ENCODE measurements at regions not wholly inside any gene's neighbourhood (a gene's known extent, or its start where the extent isn't known, plus 50 kb on each side); places are given as distances from the start of the nearest gene placed in this dataset.

GRCh38 chr9:29717631-29718030 lies 2144.3 kb upstream of the C9orf72 start:
- no peak for DNase-seq
- Histone ChIP-seq H3K79me2 (ENCODE audit: control insufficient read depth, insufficient read depth, low read length, poor library complexity) (no peaks in the 10 kb centered on the region), H4K12ac (ENCODE audit: low read depth, low read length) (no peak overlapping the region), H3K9ac (ENCODE audit: low read length) (no peak overlapping the region), H3K27ac (ENCODE audit: low read depth, low read length) (no peak overlapping the region), H2BK12ac (ENCODE audit: low read length) (no peak overlapping the region), H3K36me3 (ENCODE audit: control insufficient read depth in 1 of 2, insufficient read depth in 2 of 2, low read length in 2 of 2) (no peaks in the 10 kb centered on the region), H3K4me2 (ENCODE audit: low read length) (no peak overlapping the region), H3K9me3 (ENCODE audit: insufficient read depth, low read depth, low read length) (no peaks in the 10 kb centered on the region), H3K18ac (ENCODE audit: low read length) (no peak overlapping the region), H4K91ac (ENCODE audit: low read depth, low read length) (no peak overlapping the region), H4K8ac (ENCODE audit: low read depth, low read length) (no peak overlapping the region), H2BK5ac (ENCODE audit: low read depth, low read length, poor library complexity) (no peak overlapping the region), H3K14ac (ENCODE audit: low read length) (no peak overlapping the region), H3K79me1 (ENCODE audit: low read length) (no peaks in the 10 kb centered on the region), H3K27me3 (ENCODE audit: insufficient read depth, low read length) (no peaks in the 10 kb centered on the region), H3K4me1 (ENCODE audit: control insufficient read depth in 1 of 2, insufficient read depth in 2 of 2, low read length in 2 of 2) (no peaks in the 10 kb centered on the region), H2AFZ (ENCODE audit: insufficient read depth, low read length, poor library complexity) (no peak overlapping the region), H3K4ac (ENCODE audit: low read depth, low read length) (no peak overlapping the region), H2AK5ac (ENCODE audit: low read length) (no peak overlapping the region), H2BK120ac (ENCODE audit: insufficient read depth, low read length, poor library complexity) (no peak overlapping the region), H3K4me3 (ENCODE audit: low read depth, low read length) (no peak overlapping the region), H3K23ac (ENCODE audit: low read length) (no peak overlapping the region)
- no CpG with 5 or more reads among the region's 2 CpGs for WGBS (ENCODE audit: extremely low coverage, insufficient coverage, insufficient read length)

- no peaks in the 10 kb centered on the region for H3K79me2 ChIP-seq (ENCODE audit: control insufficient read depth, insufficient read depth, low read length, poor library complexity)
- H4K8ac ChIP-seq (ENCODE audit: low read depth, low read length) = no peak overlapping the region
- no peaks in the 10 kb centered on the region for H3K36me3 ChIP-seq (ENCODE audit: control insufficient read depth in 1 of 2, insufficient read depth in 2 of 2, low read length in 2 of 2)
- no peak overlapping the region for H3K14ac ChIP-seq (ENCODE audit: low read length)
- no peak overlapping the region for H3K4me3 ChIP-seq (ENCODE audit: low read depth, low read length)
- H2BK12ac ChIP-seq (ENCODE audit: low read length) = no peak overlapping the region
- H3K4me2 ChIP-seq (ENCODE audit: low read length) = no peak overlapping the region
- no peak overlapping the region for H2BK5ac ChIP-seq (ENCODE audit: low read depth, low read length, poor library complexity)
- H4K12ac ChIP-seq (ENCODE audit: low read depth, low read length) = no peak overlapping the region
- H3K4me1 ChIP-seq (ENCODE audit: control insufficient read depth in 1 of 2, insufficient read depth in 2 of 2, low read length in 2 of 2) = no peaks in the 10 kb centered on the region
- no peak overlapping the region for H3K23ac ChIP-seq (ENCODE audit: low read length)
- H3K27ac ChIP-seq (ENCODE audit: low read depth, low read length) = no peak overlapping the region
- H4K91ac ChIP-seq (ENCODE audit: low read depth, low read length) = no peak overlapping the region
- no CpG with 5 or more reads among the region's 1 CpG for WGBS (ENCODE audit: extremely low coverage, insufficient coverage, insufficient read length)
- no peaks in the 10 kb centered on the region for H3K79me1 ChIP-seq (ENCODE audit: low read length)
- H2AFZ ChIP-seq (ENCODE audit: insufficient read depth, low read length, poor library complexity) = no peak overlapping the region
- no peak for DNase-seq
- no peak overlapping the region for H3K18ac ChIP-seq (ENCODE audit: low read length)
- no peaks in the 10 kb centered on the region for H3K9me3 ChIP-seq (ENCODE audit: insufficient read depth, low read depth, low read length)
- no peak overlapping the region for H2BK120ac ChIP-seq (ENCODE audit: insufficient read depth, low read length, poor library complexity)
- H3K4ac ChIP-seq (ENCODE audit: low read depth, low read length) = no peak overlapping the region
- H3K27me3 ChIP-seq (ENCODE audit: insufficient read depth, low read length) = no peaks in the 10 kb centered on the region
- no peak overlapping the region for H2AK5ac ChIP-seq (ENCODE audit: low read length)
- H3K9ac ChIP-seq (ENCODE audit: low read length) = no peak overlapping the region
These were observed 2156.9 kb upstream of the C9orf72 start for GRCh38 chr9:29730163-29730562.

- Histone ChIP-seq H2BK5ac (ENCODE audit: low read depth, low read length, poor library complexity) (no peak overlapping the region), H3K4me1 (ENCODE audit: control insufficient read depth in 1 of 2, insufficient read depth in 2 of 2, low read length in 2 of 2) (no peaks in the 10 kb centered on the region), H3K9ac (ENCODE audit: low read length) (no peak overlapping the region), H3K23ac (ENCODE audit: low read length) (no peak overlapping the region), H3K79me1 (ENCODE audit: low read length) (no peaks in the 10 kb centered on the region), H3K27ac (ENCODE audit: low read depth, low read length) (no peak overlapping the region), H2BK120ac (ENCODE audit: insufficient read depth, low read length, poor library complexity) (no peak overlapping the region), H2BK12ac (ENCODE audit: low read length) (no peak overlapping the region), H3K4ac (ENCODE audit: low read depth, low read length) (no peak overlapping the region), H3K4me2 (ENCODE audit: low read length) (no peak overlapping the region), H3K27me3 (ENCODE audit: insufficient read depth, low read length) (no peaks in the 10 kb centered on the region), H2AFZ (ENCODE audit: insufficient read depth, low read length, poor library complexity) (no peak overlapping the region), H3K36me3 (ENCODE audit: control insufficient read depth in 1 of 2, insufficient read depth in 2 of 2, low read length in 2 of 2) (no peaks in the 10 kb centered on the region), H2AK5ac (ENCODE audit: low read length) (no peak overlapping the region), H3K79me2 (ENCODE audit: control insufficient read depth, insufficient read depth, low read length, poor library complexity) (no peaks in the 10 kb centered on the region), H4K91ac (ENCODE audit: low read depth, low read length) (no peak overlapping the region), H3K9me3 (ENCODE audit: insufficient read depth, low read depth, low read length) (no peaks in the 10 kb centered on the region), H4K8ac (ENCODE audit: low read depth, low read length) (no peak overlapping the region), H3K4me3 (ENCODE audit: low read depth, low read length) (no peak overlapping the region), H3K18ac (ENCODE audit: low read length) (no peak overlapping the region), H3K14ac (ENCODE audit: low read length) (no peak overlapping the region), H4K12ac (ENCODE audit: low read depth, low read length) (no peak overlapping the region)
- no peak for DNase-seq
- WGBS (ENCODE audit: extremely low coverage, insufficient coverage, insufficient read length) = no CpG with 5 or more reads among the region's 3 CpGs
These were observed 2167.2 kb upstream of the C9orf72 start for GRCh38 chr9:29740518-29740917.

- H3K9me3 ChIP-seq (ENCODE audit: insufficient read depth, low read depth, low read length) = no peaks in the 10 kb centered on the region
- H2BK5ac ChIP-seq (ENCODE audit: low read depth, low read length, poor library complexity) = no peak overlapping the region
- no peaks in the 10 kb centered on the region for H3K36me3 ChIP-seq (ENCODE audit: control insufficient read depth in 1 of 2, insufficient read depth in 2 of 2, low read length in 2 of 2)
- H2BK120ac ChIP-seq (ENCODE audit: insufficient read depth, low read length, poor library complexity) = no peak overlapping the region
- H3K4me3 ChIP-seq (ENCODE audit: low read depth, low read length) = no peak overlapping the region
- H3K27ac ChIP-seq (ENCODE audit: low read depth, low read length) = no peak overlapping the region
- no peaks in the 10 kb centered on the region for H3K4me1 ChIP-seq (ENCODE audit: control insufficient read depth in 1 of 2, insufficient read depth in 2 of 2, low read length in 2 of 2)
- no peak overlapping the region for H3K23ac ChIP-seq (ENCODE audit: low read length)
- H3K79me1 ChIP-seq (ENCODE audit: low read length) = no peaks in the 10 kb centered on the region
- H4K12ac ChIP-seq (ENCODE audit: low read depth, low read length) = no peak overlapping the region
- H2AFZ ChIP-seq (ENCODE audit: insufficient read depth, low read length, poor library complexity) = no peak overlapping the region
- H3K4ac ChIP-seq (ENCODE audit: low read depth, low read length) = no peak overlapping the region
- no peak overlapping the region for H2AK5ac ChIP-seq (ENCODE audit: low read length)
- H3K9ac ChIP-seq (ENCODE audit: low read length) = no peak overlapping the region
- H3K79me2 ChIP-seq (ENCODE audit: control insufficient read depth, insufficient read depth, low read length, poor library complexity) = no peaks in the 10 kb centered on the region
- no peak overlapping the region for H2BK12ac ChIP-seq (ENCODE audit: low read length)
- H3K4me2 ChIP-seq (ENCODE audit: low read length) = no peak overlapping the region
- no peak overlapping the region for H3K14ac ChIP-seq (ENCODE audit: low read length)
- no peaks in the 10 kb centered on the region for H3K27me3 ChIP-seq (ENCODE audit: insufficient read depth, low read length)
- DNase-seq = no peak
- H4K91ac ChIP-seq (ENCODE audit: low read depth, low read length) = no peak overlapping the region
- H3K18ac ChIP-seq (ENCODE audit: low read length) = no peak overlapping the region
- H4K8ac ChIP-seq (ENCODE audit: low read depth, low read length) = no peak overlapping the region
These were observed 2167.9 kb upstream of the C9orf72 start for GRCh38 chr9:29741169-29741568.
